ENCODE measurements at regions not wholly inside any gene's neighbourhood (a gene's known extent, or its start where the extent isn't known, plus 50 kb on each side); places are given as distances from the start of the nearest gene placed in this dataset.

DNA sequence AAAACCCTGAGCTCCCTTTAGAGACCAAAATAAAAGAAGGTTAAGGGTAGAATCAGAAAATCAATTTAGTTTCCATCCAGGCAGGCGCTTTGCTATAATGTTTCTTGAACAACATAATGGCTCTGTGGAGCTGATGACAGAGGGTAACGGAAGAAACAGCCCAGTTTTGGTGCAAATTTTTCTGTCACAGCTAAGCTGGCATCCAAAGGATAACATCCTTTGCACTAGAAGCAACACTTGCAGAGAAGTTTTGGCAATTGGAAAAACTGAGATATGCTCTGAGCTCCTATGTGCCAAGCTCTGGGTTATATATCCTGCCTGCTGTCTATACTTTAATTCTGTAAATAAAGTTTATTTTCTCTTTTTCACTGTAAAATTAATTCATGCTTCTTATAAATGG, 495.3 kb upstream of the API5 start:
- TF ChIP-seq, protein P1, sequence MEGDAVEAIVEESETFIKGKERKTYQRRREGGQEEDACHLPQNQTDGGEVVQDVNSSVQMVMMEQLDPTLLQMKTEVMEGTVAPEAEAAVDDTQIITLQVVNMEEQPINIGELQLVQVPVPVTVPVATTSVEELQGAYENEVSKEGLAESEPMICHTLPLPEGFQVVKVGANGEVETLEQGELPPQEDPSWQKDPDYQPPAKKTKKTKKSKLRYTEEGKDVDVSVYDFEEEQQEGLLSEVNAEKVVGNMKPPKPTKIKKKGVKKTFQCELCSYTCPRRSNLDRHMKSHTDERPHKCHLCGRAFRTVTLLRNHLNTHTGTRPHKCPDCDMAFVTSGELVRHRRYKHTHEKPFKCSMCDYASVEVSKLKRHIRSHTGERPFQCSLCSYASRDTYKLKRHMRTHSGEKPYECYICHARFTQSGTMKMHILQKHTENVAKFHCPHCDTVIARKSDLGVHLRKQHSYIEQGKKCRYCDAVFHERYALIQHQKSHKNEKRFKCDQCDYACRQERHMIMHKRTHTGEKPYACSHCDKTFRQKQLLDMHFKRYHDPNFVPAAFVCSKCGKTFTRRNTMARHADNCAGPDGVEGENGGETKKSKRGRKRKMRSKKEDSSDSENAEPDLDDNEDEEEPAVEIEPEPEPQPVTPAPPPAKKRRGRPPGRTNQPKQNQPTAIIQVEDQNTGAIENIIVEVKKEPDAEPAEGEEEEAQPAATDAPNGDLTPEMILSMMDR (IDR thresholded peaks at IDR 0.05): no peak
- TF ChIP-seq POLR2AphosphoS5 (IDR thresholded peaks at IDR 0.05): no peak

Data from stomach (tissue), 4 donors.